GM12878 (cell line): ENCODE measurements at regions not wholly inside any gene's neighbourhood (a gene's known extent, or its start where the extent isn't known, plus 50 kb on each side); places are given as distances from the start of the nearest gene placed in this dataset.

Source experiments
- ATAC-seq: fragments of 200-7000 bp; cut with Tn5 transposase; 3 replicates; pipeline ENCODE4 v1.9.1; 2020; ENCODE audit warnings: mild to moderate bottlenecking, moderate library complexity
- BruUV-seq: library from RNA; stranded (reverse); fragments of 400-500 nt; replicated peaks from 2 replicates; lab custom pipeline; 2021; lab: Mats Ljungman, UMichigan
- CTCF ChIA-PET: fragments of 300-600 bp; sonication (Branson Sonifier 250); formaldehyde crosslinking; extraction: SDS; loops from one replicate; lab custom pipeline; 2021; ENCODE audit warnings: inconsistent platforms; lab: Yijun Ruan, JAX
- POLR2A ChIA-PET: fragments of 350-600 bp; formaldehyde crosslinking; extraction: SDS; loops from one replicate; lab custom pipeline; 2021; ENCODE audit warnings: inconsistent platforms; lab: Charles Lee
- RAD21 ChIA-PET: fragments of 300-600 bp; sonication (Branson Sonifier 250); formaldehyde crosslinking; loops from one replicate; lab custom pipeline; 2023; ENCODE audit warnings: antibody characterized with exemption; ENCODE audit not compliant: unreplicated experiment; lab: Charles Lee
- SMC1A ChIA-PET: fragments of 300-600 bp; sonication (Branson Sonifier 250); formaldehyde crosslinking; loops from one replicate; lab custom pipeline; 2023; ENCODE audit not compliant: unreplicated experiment, uncharacterized antibody; lab: Charles Lee
- DNase-seq: peaks from one replicate; pipeline ENCODE4 v3.0.0-alpha.2; 2011; ENCODE audit warnings: low read depth, low spot score
- FAIRE-seq: peaks from 3 replicates; lab custom pipeline; 2011; peaks lifted over from hg19 to GRCh38; lab: Jason Lieb, UNC
- H2AFZ ChIP-seq: 2 replicates; pipeline ENCODE4 v1.6.0; 2011; ENCODE audit warnings: low read depth, low read length, control low read depth; ENCODE audit not compliant: control insufficient read depth
- H3K27ac ChIP-seq: 2 replicates; pipeline ENCODE4 v1.5.1; 2011; ENCODE audit warnings: control low read depth; ENCODE audit not compliant: control insufficient read depth, insufficient read depth
- H3K27me3 ChIP-seq, 2 experiments: replicated peaks in 1 of 2; 2 replicates each; pipeline versions ENCODE4 v1.6.0 to v1.6.1; 2011; ENCODE audit warnings: low read length in 1 of 2; ENCODE audit not compliant: control insufficient read depth in 2 of 2, insufficient read depth in 2 of 2
- H3K36me3 ChIP-seq, 2 experiments: 2 replicates each; pipeline ENCODE4 v1.5.1; 2011; ENCODE audit warnings: low read length in 1 of 2; ENCODE audit not compliant: control insufficient read depth in 2 of 2, insufficient read depth in 2 of 2
- H3K4me1 ChIP-seq: 2 replicates; pipeline ENCODE4 v1.6.1; 2011; ENCODE audit warnings: mild to moderate bottlenecking, low read length, moderate library complexity, mixed read lengths; ENCODE audit not compliant: control insufficient read depth, insufficient read depth
- H3K4me2 ChIP-seq: 2 replicates; pipeline ENCODE4 v1.6.0; 2011; ENCODE audit warnings: control low read depth; ENCODE audit not compliant: control insufficient read depth, insufficient read depth
- H3K4me3 ChIP-seq: fragments of 200-600 bp; sonication (generic); 2 replicates; pipeline ENCODE4 v1.5.1; 2016
- H3K79me2 ChIP-seq: 2 replicates; pipeline ENCODE4 v1.6.0; 2011; ENCODE audit warnings: low read length; ENCODE audit not compliant: control insufficient read depth, insufficient read depth
- H3K9ac ChIP-seq: 2 replicates; pipeline ENCODE4 v1.8.0; 2011; ENCODE audit warnings: low read length, control low read depth, mixed read lengths; ENCODE audit not compliant: control insufficient read depth, insufficient read depth
- H3K9me3 ChIP-seq: replicated peaks from 3 replicates; pipeline ENCODE4 v1.5.1; 2011; ENCODE audit warnings: mild to moderate bottlenecking, low read length; ENCODE audit not compliant: control insufficient read depth, insufficient read depth
- H4K20me1 ChIP-seq: 2 replicates; pipeline ENCODE4 v1.6.0; 2011; ENCODE audit not compliant: control insufficient read depth, insufficient read depth
- ATF7 ChIP-seq: fragments of 450-650 bp; IDR thresholded peaks from 2 replicates; pipeline ENCODE4 v1.6.1; 2016; ENCODE audit warnings: low read depth, mild to moderate bottlenecking
- CEBPZ ChIP-seq: fragments of 150-350 bp; IDR thresholded peaks from 2 replicates; pipeline ENCODE4 v1.6.1; 2016; ENCODE audit warnings: low read depth, low read length
- CUX1 ChIP-seq: IDR thresholded peaks from 2 replicates; pipeline ENCODE4 v1.6.1; 2012; ENCODE audit warnings: improper control_type of control experiment, low read depth, low read length; ENCODE audit not compliant: insufficient replicate concordance
- EZH2 ChIP-seq: IDR thresholded peaks from 2 replicates; pipeline ENCODE4 v1.6.1; 2012; ENCODE audit warnings: low read depth, mild to moderate bottlenecking, control low read depth, inconsistent platforms, low read length, borderline replicate concordance; ENCODE audit not compliant: control insufficient read depth
- FOS ChIP-seq: IDR thresholded peaks from 3 replicates; pipeline ENCODE4 v1.6.1; 2011; ENCODE audit warnings: borderline replicate concordance; ENCODE audit not compliant: insufficient read length; ENCODE audit errors: extremely low read depth
- MTA3 ChIP-seq: IDR thresholded peaks from 2 replicates; pipeline ENCODE4 v1.6.1; 2012; ENCODE audit warnings: low read length, inconsistent platforms, borderline replicate concordance
- TCF12 ChIP-seq: IDR thresholded peaks from 2 replicates; pipeline ENCODE4 v1.6.1; 2011; ENCODE audit warnings: low read depth, mild to moderate bottlenecking, low read length
- WGBS: methylation state at CpG from one replicate; pipeline ENCODE4 v1.1.6; 2016; ENCODE audit warnings: low lambda C conversion rate; ENCODE audit not compliant: insufficient replicate concordance, insufficient coverage; ENCODE audit errors: missing lambda C conversion rate; 5-methylcytosine and 5-hydroxymethylcytosine counted together
- in situ Hi-C: fragments of 300-500 bp; cut with MboI; formaldehyde crosslinking; loops from 9 replicates; pipeline ENCODE4 v1.14.3; 2018; ENCODE audit warnings: mixed read lengths
- intact Hi-C: fragments of 100-400 bp; cut with micrococcal nuclease; formaldehyde crosslinking; loops from one replicate; pipeline ENCODE4 v1.14.2; 2022; ENCODE audit not compliant: unreplicated experiment
- TF ChIP-seq, protein P1 (sequence below): IDR thresholded peaks from 2 replicates; pipeline ENCODE4 v1.6.1; 2012; ENCODE audit warnings: low read depth, low read length, improper control_type of control experiment

DNA sequence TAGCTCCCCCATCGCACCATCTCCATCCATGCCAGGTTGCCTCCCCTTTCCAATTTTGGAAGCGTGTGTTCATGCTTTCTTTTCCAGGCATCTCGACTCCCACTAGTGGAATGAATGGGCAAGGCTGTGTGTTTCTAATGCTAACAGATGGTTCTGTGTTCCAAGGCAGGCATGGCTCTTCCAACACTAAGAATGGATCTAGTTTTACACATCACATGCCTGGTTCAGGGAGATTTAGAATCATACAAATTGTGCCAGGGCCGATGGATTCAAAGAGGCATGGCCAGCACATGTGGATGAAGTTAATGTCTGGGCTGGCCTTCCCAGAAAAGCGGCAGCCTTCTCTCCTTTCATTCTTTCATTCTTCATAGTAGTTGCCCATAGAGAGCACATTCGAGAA, 438.7 kb downstream of the PRDM2 start:
- ChIA-PET POLR2A (no interaction called here), RAD21 (no interaction called here), SMC1A (no interaction called here), CTCF (no interaction called here)
- no peak overlapping the region for H3K4me3 ChIP-seq
- WGBS: 17% methylated on average over 6 of the region's 6 CpGs
- BruUV-seq: no TSS peak
- no peaks in the 10 kb centered on the region for H3K36me3 ChIP-seq
- no peaks in the 10 kb centered on the region for H4K20me1 ChIP-seq
- intact Hi-C loops (no loop called here), in situ Hi-C loops (no loop called here)
- no peak overlapping the region for H3K27ac ChIP-seq
- H3K79me2 ChIP-seq: no peaks in the 10 kb centered on the region
- peaks cover 0 to 2% of the 10 kb centered on the region in 2 experiments; a peak in 1 of 4 replicates for H3K27me3 ChIP-seq
- ATAC-seq (no peak), DNase-seq (no peak), FAIRE-seq (no peak)
- H3K4me1 ChIP-seq: no peaks in the 10 kb centered on the region
- no peak overlapping the region for H3K9ac ChIP-seq
- H3K4me2 ChIP-seq: no peak overlapping the region
- H2AFZ ChIP-seq: no peak overlapping the region
- TF ChIP-seq EZH2 (no peak), FOS (no peak), ATF7 (no peak)
- H3K9me3 ChIP-seq: no peaks in the 10 kb centered on the region

GRCh38 chr1:14140831-14141401, 440.9 kb downstream of the PRDM2 start:
- FAIRE-seq: no peak
- 32% methylated on average over 13 of the region's 13 CpGs for WGBS
- SMC1A ChIA-PET: no interaction called here
- no peak for TF ChIP-seq MTA3
- TF ChIP-seq FOS: no peak
- no peak for TF ChIP-seq TCF12
- TF ChIP-seq, protein P1, sequence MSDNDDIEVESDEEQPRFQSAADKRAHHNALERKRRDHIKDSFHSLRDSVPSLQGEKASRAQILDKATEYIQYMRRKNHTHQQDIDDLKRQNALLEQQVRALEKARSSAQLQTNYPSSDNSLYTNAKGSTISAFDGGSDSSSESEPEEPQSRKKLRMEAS: no peak
- no peak for TF ChIP-seq CEBPZ
- TF ChIP-seq CUX1: no peak

More at GRCh38 chr1:14140831-14141401, 440.9 kb downstream of the PRDM2 start:
- ChIA-PET CTCF (no interaction called here), POLR2A (no interaction called here), RAD21 (no interaction called here)
- Histone ChIP-seq H3K9me3 (no peaks in the 10 kb centered on the region), H3K27ac (no peak overlapping the region), H3K4me2 (no peak overlapping the region), H3K27me3 (peaks cover 0 to 2% of the 10 kb centered on the region in 2 experiments; a peak in 1 of 4 replicates), H3K79me2 (no peaks in the 10 kb centered on the region), H2AFZ (no peak overlapping the region), H3K36me3 (no peaks in the 10 kb centered on the region), H3K4me1 (no peaks in the 10 kb centered on the region), H4K20me1 (no peaks in the 10 kb centered on the region), H3K4me3 (no peak overlapping the region), H3K9ac (no peak overlapping the region)
- DNase-seq (no peak), ATAC-seq (no peak)
- in situ Hi-C loops (no loop called here), intact Hi-C loops (no loop called here)
- BruUV-seq: no TSS peak
